ENCODE measurements at regions not wholly inside any gene's neighbourhood (a gene's known extent, or its start where the extent isn't known, plus 50 kb on each side); places are given as distances from the start of the nearest gene placed in this dataset.

GRCh38 chr18:38971881-38972280, 1406.3 kb upstream of the CELF4 start (continued):
- TF ChIP-seq, protein P1, sequence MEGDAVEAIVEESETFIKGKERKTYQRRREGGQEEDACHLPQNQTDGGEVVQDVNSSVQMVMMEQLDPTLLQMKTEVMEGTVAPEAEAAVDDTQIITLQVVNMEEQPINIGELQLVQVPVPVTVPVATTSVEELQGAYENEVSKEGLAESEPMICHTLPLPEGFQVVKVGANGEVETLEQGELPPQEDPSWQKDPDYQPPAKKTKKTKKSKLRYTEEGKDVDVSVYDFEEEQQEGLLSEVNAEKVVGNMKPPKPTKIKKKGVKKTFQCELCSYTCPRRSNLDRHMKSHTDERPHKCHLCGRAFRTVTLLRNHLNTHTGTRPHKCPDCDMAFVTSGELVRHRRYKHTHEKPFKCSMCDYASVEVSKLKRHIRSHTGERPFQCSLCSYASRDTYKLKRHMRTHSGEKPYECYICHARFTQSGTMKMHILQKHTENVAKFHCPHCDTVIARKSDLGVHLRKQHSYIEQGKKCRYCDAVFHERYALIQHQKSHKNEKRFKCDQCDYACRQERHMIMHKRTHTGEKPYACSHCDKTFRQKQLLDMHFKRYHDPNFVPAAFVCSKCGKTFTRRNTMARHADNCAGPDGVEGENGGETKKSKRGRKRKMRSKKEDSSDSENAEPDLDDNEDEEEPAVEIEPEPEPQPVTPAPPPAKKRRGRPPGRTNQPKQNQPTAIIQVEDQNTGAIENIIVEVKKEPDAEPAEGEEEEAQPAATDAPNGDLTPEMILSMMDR (IDR thresholded peaks at IDR 0.05; ENCODE audit: low read depth, low read length, missing input control) = no peak
- no peak for TF ChIP-seq MAX (IDR thresholded peaks at IDR 0.05)

- no peak overlapping the region for H3K27ac ChIP-seq (ENCODE audit: low read depth in 1 of 2, low read length in 2 of 2)
- peaks cover 2 to 13% (median 10%) of the 10 kb centered on the region in 4 donors for H3K4me1 ChIP-seq (ENCODE audit: control insufficient read depth in 4 of 4, insufficient read depth in 4 of 4, low read length in 3 of 4)
- no peak for DNase-seq (ENCODE audit: low spot score)
- H3K9me3 ChIP-seq (ENCODE audit: control insufficient read depth in 4 of 4, low read length in 3 of 4) = no peaks in the 10 kb centered on the region
- no peaks in the 10 kb centered on the region for H3K36me3 ChIP-seq (ENCODE audit: control insufficient read depth in 4 of 4, insufficient read depth in 3 of 4, low read depth in 1 of 4, low read length in 3 of 4)
- no peaks in the 10 kb centered on the region for H3K27me3 ChIP-seq (ENCODE audit: control insufficient read depth in 4 of 4, insufficient read depth in 4 of 4, low read length in 3 of 4)
- no peak overlapping the region for H3K9ac ChIP-seq (ENCODE audit: low read depth in 1 of 2, low read length in 2 of 2)
- TF ChIP-seq RAD21 (IDR thresholded peaks at IDR 0.05) (no peak), NR2F2 (IDR thresholded peaks at IDR 0.05) (no peak), FOXA1 (IDR thresholded peaks at IDR 0.05) (no peak), GABPA (IDR thresholded peaks at IDR 0.05 in 1 of 2, conservative IDR thresholded peaks at IDR 0.05 in 1 of 2) (no peak), RXRA (IDR thresholded peaks at IDR 0.05) (no peak), JUND (IDR thresholded peaks at IDR 0.05) (no peak), HNF4A (conservative IDR thresholded peaks at IDR 0.05) (no peak), EGR1 (IDR thresholded peaks at IDR 0.05; ENCODE audit: low read depth in 2 of 2) (no peak), TAF1 (conservative IDR thresholded peaks at IDR 0.05) (no peak), HNF4G (IDR thresholded peaks at IDR 0.05) (no peak), YY1 (IDR thresholded peaks at IDR 0.05) (no peak), SP1 (IDR thresholded peaks at IDR 0.05) (no peak), MAX (IDR thresholded peaks at IDR 0.05) (no peak), FOXA2 (IDR thresholded peaks at IDR 0.05) (no peak)
- TF ChIP-seq, protein P2, sequence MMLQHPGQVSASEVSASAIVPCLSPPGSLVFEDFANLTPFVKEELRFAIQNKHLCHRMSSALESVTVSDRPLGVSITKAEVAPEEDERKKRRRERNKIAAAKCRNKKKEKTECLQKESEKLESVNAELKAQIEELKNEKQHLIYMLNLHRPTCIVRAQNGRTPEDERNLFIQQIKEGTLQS (IDR thresholded peaks at IDR 0.05) = no peak
- TF ChIP-seq, protein P3, sequence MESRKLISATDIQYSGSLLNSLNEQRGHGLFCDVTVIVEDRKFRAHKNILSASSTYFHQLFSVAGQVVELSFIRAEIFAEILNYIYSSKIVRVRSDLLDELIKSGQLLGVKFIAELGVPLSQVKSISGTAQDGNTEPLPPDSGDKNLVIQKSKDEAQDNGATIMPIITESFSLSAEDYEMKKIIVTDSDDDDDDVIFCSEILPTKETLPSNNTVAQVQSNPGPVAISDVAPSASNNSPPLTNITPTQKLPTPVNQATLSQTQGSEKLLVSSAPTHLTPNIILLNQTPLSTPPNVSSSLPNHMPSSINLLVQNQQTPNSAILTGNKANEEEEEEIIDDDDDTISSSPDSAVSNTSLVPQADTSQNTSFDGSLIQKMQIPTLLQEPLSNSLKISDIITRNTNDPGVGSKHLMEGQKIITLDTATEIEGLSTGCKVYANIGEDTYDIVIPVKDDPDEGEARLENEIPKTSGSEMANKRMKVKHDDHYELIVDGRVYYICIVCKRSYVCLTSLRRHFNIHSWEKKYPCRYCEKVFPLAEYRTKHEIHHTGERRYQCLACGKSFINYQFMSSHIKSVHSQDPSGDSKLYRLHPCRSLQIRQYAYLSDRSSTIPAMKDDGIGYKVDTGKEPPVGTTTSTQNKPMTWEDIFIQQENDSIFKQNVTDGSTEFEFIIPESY (IDR thresholded peaks at IDR 0.05) = no peak
- TF ChIP-seq, protein P1 (IDR thresholded peaks at IDR 0.05; ENCODE audit: low read depth, low read length, missing input control) = no peak
- TF ChIP-seq, protein P4, sequence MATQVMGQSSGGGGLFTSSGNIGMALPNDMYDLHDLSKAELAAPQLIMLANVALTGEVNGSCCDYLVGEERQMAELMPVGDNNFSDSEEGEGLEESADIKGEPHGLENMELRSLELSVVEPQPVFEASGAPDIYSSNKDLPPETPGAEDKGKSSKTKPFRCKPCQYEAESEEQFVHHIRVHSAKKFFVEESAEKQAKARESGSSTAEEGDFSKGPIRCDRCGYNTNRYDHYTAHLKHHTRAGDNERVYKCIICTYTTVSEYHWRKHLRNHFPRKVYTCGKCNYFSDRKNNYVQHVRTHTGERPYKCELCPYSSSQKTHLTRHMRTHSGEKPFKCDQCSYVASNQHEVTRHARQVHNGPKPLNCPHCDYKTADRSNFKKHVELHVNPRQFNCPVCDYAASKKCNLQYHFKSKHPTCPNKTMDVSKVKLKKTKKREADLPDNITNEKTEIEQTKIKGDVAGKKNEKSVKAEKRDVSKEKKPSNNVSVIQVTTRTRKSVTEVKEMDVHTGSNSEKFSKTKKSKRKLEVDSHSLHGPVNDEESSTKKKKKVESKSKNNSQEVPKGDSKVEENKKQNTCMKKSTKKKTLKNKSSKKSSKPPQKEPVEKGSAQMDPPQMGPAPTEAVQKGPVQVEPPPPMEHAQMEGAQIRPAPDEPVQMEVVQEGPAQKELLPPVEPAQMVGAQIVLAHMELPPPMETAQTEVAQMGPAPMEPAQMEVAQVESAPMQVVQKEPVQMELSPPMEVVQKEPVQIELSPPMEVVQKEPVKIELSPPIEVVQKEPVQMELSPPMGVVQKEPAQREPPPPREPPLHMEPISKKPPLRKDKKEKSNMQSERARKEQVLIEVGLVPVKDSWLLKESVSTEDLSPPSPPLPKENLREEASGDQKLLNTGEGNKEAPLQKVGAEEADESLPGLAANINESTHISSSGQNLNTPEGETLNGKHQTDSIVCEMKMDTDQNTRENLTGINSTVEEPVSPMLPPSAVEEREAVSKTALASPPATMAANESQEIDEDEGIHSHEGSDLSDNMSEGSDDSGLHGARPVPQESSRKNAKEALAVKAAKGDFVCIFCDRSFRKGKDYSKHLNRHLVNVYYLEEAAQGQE (IDR thresholded peaks at IDR 0.05) = no peak
- H3K4me3 ChIP-seq (ENCODE audit: low read depth in 1 of 3, low read length in 3 of 3) = no peak overlapping the region
Measured at GRCh38 chr18:38966841-38967240, 1401.2 kb upstream of the CELF4 start.

All from liver (tissue), 7 donors.